PC-3 (cell line): ENCODE measurements at regions not wholly inside any gene's neighbourhood (a gene's known extent, or its start where the extent isn't known, plus 50 kb on each side); places are given as distances from the start of the nearest gene placed in this dataset.
A peak's percentile ranks its signal among the peaks of the same experiment; 100 is the strongest.
"Not testable (repeated sequence)": the region's sequence is repeated elsewhere in the genome, so short reads cannot be mapped to it uniquely, and the experiment has no call there.

Experiments
- ATAC-seq: fragments of 200-7000 bp; cut with Tn5 transposase; 2 replicates; pipeline ENCODE4 v1.9.1; 2020; ENCODE audit warnings: mild to moderate bottlenecking, moderate library complexity
- BruUV-seq: library from RNA; stranded (reverse); fragments of 400-500 nt; replicated peaks from 2 replicates; lab custom pipeline; 2021; lab: Mats Ljungman, UMichigan
- CTCF ChIA-PET: fragments of 300-600 bp; sonication (Branson Sonifier 250); formaldehyde crosslinking; loops from one replicate; lab custom pipeline; 2022; ENCODE audit warnings: antibody characterized with exemption; lab: Charles Lee
- POLR2A ChIA-PET: fragments of 300-600 bp; sonication (Branson Sonifier 250); formaldehyde crosslinking; loops from one replicate; lab custom pipeline; 2022; ENCODE audit warnings: antibody characterized with exemption; ENCODE audit not compliant: unreplicated experiment; lab: Charles Lee
- DNase-seq: peaks from one replicate; pipeline ENCODE4 v3.0.0-alpha.2; 2015
- H2AFZ ChIP-seq: fragments of 300-600 bp; sonication (generic); 2 replicates; pipeline ENCODE4 v1.6.0; 2016; ENCODE audit warnings: antibody characterized with exemption, low read length
- H3F3A ChIP-seq: fragments of 300-600 bp; sonication (generic); one replicate; pipeline ENCODE4 v1.6.0; 2017; ENCODE audit warnings: antibody characterized with exemption, low read length, control low read depth, mild to moderate bottlenecking; ENCODE audit not compliant: unreplicated experiment
- H3K27ac ChIP-seq: fragments of 300-600 bp; sonication (generic); 2 replicates; pipeline ENCODE4 v1.5.1; 2016; ENCODE audit warnings: mild to moderate bottlenecking, low read length
- H3K27me3 ChIP-seq: fragments of 300-600 bp; sonication (generic); 2 replicates; pipeline ENCODE4 v1.6.1; 2016; ENCODE audit warnings: low read length, mixed read lengths
- H3K36me3 ChIP-seq: fragments of 300-600 bp; sonication (generic); 2 replicates; pipeline ENCODE4 v1.6.1; 2016; ENCODE audit warnings: low read depth, mixed run types, low read length, mixed read lengths
- H3K4me1 ChIP-seq: fragments of 300-600 bp; sonication (generic); 2 replicates; pipeline ENCODE4 v1.5.1; 2016; ENCODE audit warnings: low read length; ENCODE audit not compliant: insufficient read depth
- H3K4me2 ChIP-seq: fragments of 300-600 bp; sonication (generic); 2 replicates; pipeline ENCODE4 v1.6.0; 2016; ENCODE audit warnings: low read length
- H3K4me3 ChIP-seq: fragments of 300-600 bp; sonication (generic); 2 replicates; pipeline ENCODE4 v1.5.1; 2016; ENCODE audit warnings: mild to moderate bottlenecking, low read length, mixed read lengths
- H3K79me2 ChIP-seq: fragments of 300-600 bp; sonication (generic); 2 replicates; pipeline ENCODE4 v1.6.1; 2017; ENCODE audit warnings: low read length, mixed read lengths
- H3K9ac ChIP-seq: fragments of 300-600 bp; sonication (generic); 2 replicates; pipeline ENCODE4 v1.6.0; 2016; ENCODE audit warnings: mild to moderate bottlenecking, low read length
- H3K9me2 ChIP-seq: fragments of 300-600 bp; sonication (generic); replicated peaks from 2 replicates; pipeline ENCODE4 v1.6.1; 2016; ENCODE audit warnings: mixed run types, low read length, mixed read lengths
- H3K9me3 ChIP-seq: fragments of 300-600 bp; sonication (generic); 2 replicates; pipeline ENCODE4 v1.6.1; 2016; ENCODE audit warnings: low read length, mixed read lengths
- H4K20me1 ChIP-seq: fragments of 300-600 bp; sonication (generic); 2 replicates; pipeline ENCODE4 v1.6.1; 2016; ENCODE audit warnings: low read length, mixed read lengths
- CTCF ChIP-seq: fragments of 300-600 bp; sonication (generic); conservative IDR thresholded peaks from 2 replicates; pipeline ENCODE4 v1.5.1; 2017; ENCODE audit warnings: antibody characterized with exemption, low read depth, mild to moderate bottlenecking, low read length
- EZH2 ChIP-seq: fragments of 300-600 bp; sonication (generic); IDR thresholded peaks from one replicate; pipeline ENCODE4 v1.6.1; 2017; ENCODE audit warnings: antibody characterized with exemption, mild to moderate bottlenecking, low read length; ENCODE audit not compliant: unreplicated experiment
- EZH2phosphoT487 ChIP-seq: fragments of 300-600 bp; sonication (generic); IDR thresholded peaks from 2 replicates; pipeline ENCODE4 v1.6.1; 2018; ENCODE audit warnings: mild to moderate bottlenecking, antibody characterized with exemption, low read length, borderline replicate concordance
- intact Hi-C: fragments of 100-400 bp; cut with micrococcal nuclease; formaldehyde crosslinking; loops from 2 replicates; pipeline ENCODE4 v1.9.0; 2023

GRCh38 chr11:25625094-25625493 is 706.8 kb upstream of the ANO3 start:
- Histone ChIP-seq H3K4me1 (no peaks in the 10 kb centered on the region), H3K36me3 (no peaks in the 10 kb centered on the region), H3F3A (no peaks in the 10 kb centered on the region), H3K4me3 (no peak overlapping the region), H3K9me2 (no peaks in the 10 kb centered on the region), H3K79me2 (no peaks in the 10 kb centered on the region), H4K20me1 (no peaks in the 10 kb centered on the region), H3K27ac (no peak overlapping the region), H3K9me3 (no peaks in the 10 kb centered on the region), H2AFZ (no peak overlapping the region), H3K27me3 (no peaks in the 10 kb centered on the region), H3K4me2 (no peak overlapping the region), H3K9ac (no peak overlapping the region)
- POLR2A ChIA-PET, result no interaction called here
- peak; percentile 83 for ATAC-seq
- CTCF ChIA-PET, result no interaction called here
- intact Hi-C loops, result no loop called here
- TF ChIP-seq EZH2phosphoT487 (no peak), CTCF (no peak), EZH2 (no peak)
- BruUV-seq, result no TSS peak
- peak; percentile 27 for DNase-seq

GRCh38 chr11:25628030-25628429 is 703.9 kb upstream of the ANO3 start:
- H3K9ac ChIP-seq, result no peak overlapping the region
- H4K20me1 ChIP-seq, result no peaks in the 10 kb centered on the region
- H3K4me3 ChIP-seq, result no peak overlapping the region
- BruUV-seq, result no TSS peak
- ChIA-PET POLR2A (no interaction called here), CTCF (no interaction called here)
- ATAC-seq, result no peak
- no peak for TF ChIP-seq EZH2phosphoT487
- no peak for TF ChIP-seq CTCF
- TF ChIP-seq EZH2, result no peak
- no peaks in the 10 kb centered on the region for H3K9me3 ChIP-seq
- no peaks in the 10 kb centered on the region for H3F3A ChIP-seq
- H3K79me2 ChIP-seq, result no peaks in the 10 kb centered on the region
- no peak overlapping the region for H3K27ac ChIP-seq
- DNase-seq, result no peak
- no peaks in the 10 kb centered on the region for H3K4me1 ChIP-seq
- no peaks in the 10 kb centered on the region for H3K36me3 ChIP-seq
- H3K9me2 ChIP-seq, result no peaks in the 10 kb centered on the region
- intact Hi-C loops, result no loop called here
- no peaks in the 10 kb centered on the region for H3K27me3 ChIP-seq
- H3K4me2 ChIP-seq, result no peak overlapping the region
- H2AFZ ChIP-seq, result no peak overlapping the region

GRCh38 chr11:25633230-25633629 is 698.7 kb upstream of the ANO3 start:
- no peak overlapping the region for H2AFZ ChIP-seq
- no peaks in the 10 kb centered on the region for H3K9me3 ChIP-seq
- H3K36me3 ChIP-seq, result no peaks in the 10 kb centered on the region
- H3K79me2 ChIP-seq, result no peaks in the 10 kb centered on the region
- no peaks in the 10 kb centered on the region for H3K4me1 ChIP-seq
- H3K27me3 ChIP-seq, result no peaks in the 10 kb centered on the region
- intact Hi-C loops, result no loop called here
- H3K4me3 ChIP-seq, result no peak overlapping the region
- H3K4me2 ChIP-seq, result no peak overlapping the region
- POLR2A ChIA-PET, result no interaction called here
- H3F3A ChIP-seq, result no peaks in the 10 kb centered on the region
- no peak overlapping the region for H3K9ac ChIP-seq
- H3K27ac ChIP-seq, result no peak overlapping the region
- DNase-seq (no peak), ATAC-seq (no peak)
- TF ChIP-seq EZH2 (no peak), CTCF (no peak), EZH2phosphoT487 (no peak)
- no peaks in the 10 kb centered on the region for H4K20me1 ChIP-seq
- no peaks in the 10 kb centered on the region for H3K9me2 ChIP-seq
- BruUV-seq, result no TSS peak
- CTCF ChIA-PET, result no interaction called here

- H3F3A ChIP-seq, CTCF ChIA-PET, H3K4me1 ChIP-seq, ATAC-seq, H3K36me3 ChIP-seq, intact Hi-C loops, H3K79me2 ChIP-seq, H3K9me3 ChIP-seq, BruUV-seq, H3K4me3 ChIP-seq, H4K20me1 ChIP-seq, H3K27me3 ChIP-seq, H3K9me2 ChIP-seq, DNase-seq, H3K27ac ChIP-seq, H3K4me2 ChIP-seq, H2AFZ ChIP-seq, H3K9ac ChIP-seq: not testable (repeated sequence)
- POLR2A ChIA-PET, result interaction anchor here (0.7 kb wide), 1 partner anchor 870 kb away, joined by 4 read pairs; no protein-coding TSS in a partner anchor
Measured at GRCh38 chr11:25649220-25649619, 682.7 kb upstream of the ANO3 start.
